ENCODE measurements at regions not wholly inside any gene's neighbourhood (a gene's known extent, or its start where the extent isn't known, plus 50 kb on each side); places are given as distances from the start of the nearest gene placed in this dataset.

- POLR2A ChIA-PET = no interaction called here
- Histone ChIP-seq H3K9me3 (no peaks in the 10 kb centered on the region), H3K9ac (no peak overlapping the region), H3K79me2 (ENCODE audit: insufficient read depth) (no peaks in the 10 kb centered on the region), H3K27ac (ENCODE audit: low read depth in 2 of 2, low read length in 1 of 2) (no peak overlapping the region), H3K4me3 (ENCODE audit: low read depth in 2 of 2, low read length in 1 of 2) (no peak overlapping the region), H3K9me2 (no peaks in the 10 kb centered on the region), H3K27me3 (ENCODE audit: insufficient read depth) (no peaks in the 10 kb centered on the region), H3K4me1 (ENCODE audit: control insufficient read depth in 1 of 2, insufficient read depth in 2 of 2, low read depth in 1 of 2, low read length in 1 of 2) (no peaks in the 10 kb centered on the region; a peak in 1 of 4 replicates), H3K36me3 (replicated peaks in 1 of 2; ENCODE audit: control insufficient read depth in 1 of 2, insufficient read depth in 2 of 2, low read length in 1 of 2) (no peaks in the 10 kb centered on the region), H2AFZ (ENCODE audit: low read depth) (no peak overlapping the region), H3K4me2 (no peak overlapping the region), H3F3A (replicated peaks; ENCODE audit: insufficient read depth) (no peaks in the 10 kb centered on the region), H4K20me1 (ENCODE audit: insufficient read depth) (no peaks in the 10 kb centered on the region)
- no peak for TF ChIP-seq GATA2 (CRISPR knock-in tag; IDR thresholded peaks at IDR 0.05)
- CTCF ChIA-PET = no interaction called here
- DNase-seq = no peak
- 79% methylated on average over 4 of the region's 4 CpGs for WGBS (ENCODE audit: low lambda C conversion rate)
These were observed 96.4 kb upstream of the FTMT start for GRCh38 chr5:121755266-121755665.

GRCh38 chr5:121757753-121758152 lies 93.9 kb upstream of the FTMT start:
- TF ChIP-seq ELF1 (IDR thresholded peaks at IDR 0.05) (no peak), NRF1 (IDR thresholded peaks at IDR 0.05; ENCODE audit: low read depth, low read length) (no peak), EZH2phosphoT487 (IDR thresholded peaks at IDR 0.05; ENCODE audit: borderline replicate concordance, low read depth) (no peak), SIN3A (IDR thresholded peaks at IDR 0.05; ENCODE audit: borderline replicate concordance, low read depth, low read length) (no peak), YY1 (IDR thresholded peaks at IDR 0.05; ENCODE audit: low read depth) (no peak), IRF3 (IDR thresholded peaks at IDR 0.05; ENCODE audit: low read depth, low read length) (no peak), MEF2A (IDR thresholded peaks at IDR 0.05; ENCODE audit: borderline replicate concordance, low read depth) (no peak), RFX5 (IDR thresholded peaks at IDR 0.05; ENCODE audit: low read length) (no peak), FOXM1 (IDR thresholded peaks at IDR 0.05; ENCODE audit: low read depth) (no peak), RXRA (IDR thresholded peaks at IDR 0.05; ENCODE audit: borderline replicate concordance, low read depth) (no peak), USF1 (IDR thresholded peaks at IDR 0.05; ENCODE audit: borderline replicate concordance, low read depth) (no peak), GABPA (IDR thresholded peaks at IDR 0.05; ENCODE audit: low read depth) (no peak), SMC3 (IDR thresholded peaks at IDR 0.05; ENCODE audit: low read depth, low read length) (no peak)
- POLR2A ChIA-PET = no interaction called here
- Histone ChIP-seq H3K79me2 (ENCODE audit: insufficient read depth) (no peaks in the 10 kb centered on the region), H4K20me1 (ENCODE audit: insufficient read depth) (no peaks in the 10 kb centered on the region), H3F3A (replicated peaks; ENCODE audit: insufficient read depth) (no peaks in the 10 kb centered on the region), H3K27me3 (ENCODE audit: insufficient read depth) (no peaks in the 10 kb centered on the region), H3K9ac (no peak overlapping the region), H3K4me2 (no peak overlapping the region), H3K27ac (ENCODE audit: low read depth in 2 of 2, low read length in 1 of 2) (no peak overlapping the region), H3K9me3 (no peaks in the 10 kb centered on the region), H2AFZ (ENCODE audit: low read depth) (no peak overlapping the region), H3K9me2 (no peaks in the 10 kb centered on the region), H3K36me3 (replicated peaks in 1 of 2; ENCODE audit: control insufficient read depth in 1 of 2, insufficient read depth in 2 of 2, low read length in 1 of 2) (no peaks in the 10 kb centered on the region), H3K4me1 (ENCODE audit: control insufficient read depth in 1 of 2, insufficient read depth in 2 of 2, low read depth in 1 of 2, low read length in 1 of 2) (peaks cover 0 to 2% of the 10 kb centered on the region in 2 experiments; a peak in 1 of 4 replicates), H3K4me3 (ENCODE audit: low read depth in 2 of 2, low read length in 1 of 2) (no peak overlapping the region)
- CTCF ChIA-PET = interaction anchor here (1.2 to 1.6 kb wide), 2 partner anchors 9 to 11 kb away, joined by 3 to 5 read pairs; no protein-coding TSS in a partner anchor
- 87% methylated on average over 2 of the region's 2 CpGs for WGBS (ENCODE audit: low lambda C conversion rate)
- no peak for DNase-seq

Measured in SK-N-SH (cell line).